H54 (cell line): ENCODE measurements at regions not wholly inside any gene's neighbourhood (a gene's known extent, or its start where the extent isn't known, plus 50 kb on each side); places are given as distances from the start of the nearest gene placed in this dataset.
A peak's percentile ranks its signal among the peaks of the same experiment; 100 is the strongest.
"Not testable (repeated sequence)": the region's sequence is repeated elsewhere in the genome, so short reads cannot be mapped to it uniquely, and the experiment has no call there.

Experiments
- DNase-seq: peaks from one replicate; pipeline ENCODE4 v3.0.0; 2011; ENCODE audit warnings: low spot score, mixed read lengths; ENCODE audit not compliant: insufficient read length
- FAIRE-seq: peaks from 3 replicates; lab custom pipeline; 2011; peaks lifted over from hg19 to GRCh38; lab: Jason Lieb, UNC
- POLR2A ChIP-seq: IDR thresholded peaks from 2 replicates; pipeline ENCODE4 v1.6.1; 2011; ENCODE audit warnings: low read depth, mild to moderate bottlenecking, low read length

DNA sequence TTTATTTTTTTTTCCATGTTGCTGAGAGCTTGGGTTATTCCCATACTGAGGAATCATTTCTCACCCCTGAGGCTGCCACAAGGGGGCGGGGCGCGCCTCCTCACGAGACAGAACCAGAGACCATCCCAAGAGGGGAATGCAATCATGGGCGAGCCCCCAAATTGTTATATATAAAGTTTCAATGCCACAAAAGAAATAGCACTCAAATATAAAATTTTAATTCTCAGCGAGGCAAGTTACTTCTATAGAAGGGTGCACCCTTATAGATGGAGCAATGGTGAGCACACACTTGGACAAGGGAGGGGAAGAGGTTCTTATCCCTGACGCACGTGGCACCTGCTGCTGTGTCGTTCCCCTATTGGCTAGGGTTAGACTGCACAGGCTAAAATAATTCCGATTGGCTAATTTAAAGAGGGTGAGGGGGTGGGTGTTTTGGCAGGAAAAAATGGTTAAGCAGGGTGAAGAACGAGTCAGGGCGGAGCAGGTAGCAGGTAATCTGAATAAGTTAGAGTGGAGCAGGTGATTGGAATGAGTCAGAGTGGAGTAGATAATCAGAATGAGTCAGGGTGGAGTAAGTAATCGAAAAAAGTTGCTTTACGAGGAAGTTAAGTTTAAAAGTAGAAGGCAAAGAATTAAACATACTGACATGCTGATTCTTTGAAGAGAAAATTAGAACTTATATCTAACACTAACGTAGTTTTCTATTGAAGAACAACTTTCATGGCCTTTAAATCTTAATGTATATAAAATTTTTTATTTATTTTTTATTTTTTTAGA lies 177.5 kb downstream of the MTCL1 start:
- DNase-seq (no peak), FAIRE-seq (peak; percentile 6)
- TF ChIP-seq POLR2A = no peak

- no peak for TF ChIP-seq POLR2A
- DNase-seq (no peak), FAIRE-seq (no peak)
Observed at GRCh38 chr18:8883409-8883668, 178.0 kb downstream of the MTCL1 start.

- FAIRE-seq, DNase-seq: not testable (repeated sequence)
Observed at GRCh38 chr18:8887877-8888276, 182.5 kb downstream of the MTCL1 start.

DNA sequence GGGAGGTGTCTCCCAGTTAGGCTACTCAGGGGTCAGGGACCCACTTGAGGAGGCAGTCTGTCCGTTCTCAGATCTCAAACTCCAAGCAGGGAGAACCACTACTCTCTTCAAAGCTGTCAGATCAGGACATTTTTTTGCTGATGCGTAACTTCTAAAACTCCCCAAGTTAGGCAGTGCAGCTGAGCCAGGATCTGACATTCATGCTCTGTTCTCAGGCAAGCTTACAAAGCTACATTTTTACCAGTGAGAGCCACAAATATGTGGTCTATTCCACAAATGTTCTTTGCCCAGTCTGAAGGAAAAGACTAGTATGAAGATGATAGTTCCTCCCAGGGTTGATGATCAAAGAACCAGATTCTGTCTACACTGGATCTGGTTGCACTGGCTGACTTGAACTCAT lies 184.1 kb downstream of the MTCL1 start:
- DNase-seq = no peak
- FAIRE-seq = peak; percentile 27
- no peak for TF ChIP-seq POLR2A

- not testable (repeated sequence) for FAIRE-seq, DNase-seq
Observed at GRCh38 chr18:8890503-8890902, 185.1 kb downstream of the MTCL1 start.

GRCh38 chr18:8890957-8891464 lies 185.7 kb downstream of the MTCL1 start:
- DNase-seq = peak; percentile 49
- FAIRE-seq = peak; percentile 98
- no peak for TF ChIP-seq POLR2A

- no peak for TF ChIP-seq POLR2A
- DNase-seq (no peak), FAIRE-seq (no peak)
Observed at GRCh38 chr18:8893221-8893620, 187.9 kb downstream of the MTCL1 start.

DNA sequence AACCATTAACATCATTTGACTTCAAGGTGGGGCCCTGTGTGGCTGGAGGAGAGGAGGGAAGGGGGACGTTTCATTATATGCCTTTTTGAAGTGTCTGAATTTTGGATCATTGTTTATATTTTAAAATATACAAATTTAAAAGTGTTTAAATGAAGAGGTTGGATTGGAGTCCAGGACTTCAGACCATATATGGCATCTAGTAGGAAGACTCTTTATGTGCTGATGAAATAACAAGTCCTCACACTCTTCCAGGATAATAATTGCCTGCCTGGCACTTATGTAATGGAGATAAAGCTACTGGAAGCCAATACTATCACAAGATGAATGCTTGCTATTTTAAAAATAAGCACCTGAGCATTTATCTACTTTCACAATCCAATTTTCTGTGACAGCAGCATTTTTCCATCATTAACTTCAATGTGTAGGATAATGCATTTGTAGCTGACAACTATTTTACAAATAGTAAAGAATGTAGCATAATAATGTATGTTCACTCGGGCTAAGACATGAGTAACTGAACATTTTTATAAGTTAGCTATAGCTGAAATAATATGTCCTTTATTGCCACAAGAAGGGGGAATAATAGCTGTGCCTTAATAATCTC lies 188.4 kb downstream of the MTCL1 start:
- DNase-seq = no peak
- TF ChIP-seq POLR2A = no peak
- no peak for FAIRE-seq

GRCh38 chr18:8894823-8895222 lies 189.5 kb downstream of the MTCL1 start:
- DNase-seq (no peak), FAIRE-seq (no peak)
- no peak for TF ChIP-seq POLR2A

- FAIRE-seq (no peak), DNase-seq (no peak)
- no peak for TF ChIP-seq POLR2A
Observed at GRCh38 chr18:8895341-8895740, 190.0 kb downstream of the MTCL1 start.

GRCh38 chr18:8895987-8896619 lies 190.7 kb downstream of the MTCL1 start:
- no peak for FAIRE-seq
- no peak for DNase-seq

GRCh38 chr18:8899000-8899399 lies 193.6 kb downstream of the MTCL1 start:
- TF ChIP-seq POLR2A = no peak
- DNase-seq = no peak
- FAIRE-seq = no peak

More at GRCh38 chr18:8895987-8896619, 190.7 kb downstream of the MTCL1 start:
- no peak for TF ChIP-seq POLR2A

- DNase-seq = no peak
- TF ChIP-seq POLR2A = no peak
- no peak for FAIRE-seq
Observed at GRCh38 chr18:8900552-8900951, 195.2 kb downstream of the MTCL1 start.

DNA sequence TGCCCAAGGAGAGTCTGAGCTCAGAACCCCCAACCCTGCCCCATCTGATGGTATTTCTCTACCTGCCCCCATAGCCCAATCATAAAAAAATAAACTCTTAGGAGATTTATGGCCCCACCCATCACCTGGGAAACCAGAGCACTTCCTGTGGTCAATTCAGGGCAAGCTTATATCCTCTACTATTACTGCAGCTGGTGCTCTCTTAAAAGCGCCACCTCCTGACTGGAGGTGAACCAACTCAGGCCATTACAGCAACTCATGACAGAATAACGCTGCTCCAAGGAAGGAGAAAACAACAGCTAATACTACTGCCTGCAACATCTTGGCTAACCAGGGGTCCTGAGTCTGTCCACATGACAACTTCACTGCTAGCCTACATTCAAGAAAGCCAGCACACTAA lies 195.7 kb downstream of the MTCL1 start:
- FAIRE-seq (no peak), DNase-seq (no peak)
- no peak for TF ChIP-seq POLR2A
